SH-SY5Y (cell line): ENCODE measurements at regions not wholly inside any gene's neighbourhood (a gene's known extent, or its start where the extent isn't known, plus 50 kb on each side); places are given as distances from the start of the nearest gene placed in this dataset.

Source experiments
- GATA2 ChIP-seq: IDR thresholded peaks from 2 replicates; pipeline ENCODE4 v1.6.1; 2011; ENCODE audit warnings: mild to moderate bottlenecking, low read depth, low read length
- GATA3 ChIP-seq: IDR thresholded peaks from 2 replicates; pipeline ENCODE4 v1.6.1; 2011; ENCODE audit warnings: low read depth, mild to moderate bottlenecking, low read length, moderate library complexity

DNA sequence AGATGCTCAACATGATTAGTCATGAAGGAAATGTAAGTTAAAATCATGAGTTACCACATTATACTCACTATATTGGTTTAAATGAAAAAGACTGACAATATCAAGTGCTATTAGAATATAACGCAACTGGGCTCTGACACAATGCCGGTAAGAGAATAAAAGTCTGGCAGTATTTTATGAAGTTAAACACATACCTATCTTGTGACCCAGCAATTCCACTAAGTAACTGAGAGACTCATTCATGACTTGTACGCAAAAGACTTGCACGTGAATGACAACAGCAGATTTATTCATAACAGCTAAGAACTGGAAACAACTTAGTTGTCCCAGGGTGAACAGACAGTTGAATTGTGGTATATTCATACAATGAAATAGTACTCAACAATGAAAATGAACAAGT lies 342.1 kb downstream of the SLC4A3 start:
- TF ChIP-seq GATA2: no peak
- no peak for TF ChIP-seq GATA3
